ENCODE measurements at regions not wholly inside any gene's neighbourhood (a gene's known extent, or its start where the extent isn't known, plus 50 kb on each side); places are given as distances from the start of the nearest gene placed in this dataset.

GRCh38 chr16:79717333-79718137, 117.0 kb upstream of the MAF start:
- Histone ChIP-seq H3K4me1 (replicated peaks; ENCODE audit: insufficient read depth) (no peaks in the 10 kb centered on the region), H3K27ac (no peak overlapping the region), H3K36me3 (ENCODE audit: low read depth) (no peaks in the 10 kb centered on the region), H3K4me2 (no peak overlapping the region), H3F3A (ENCODE audit: insufficient read depth, low read depth) (no peaks in the 10 kb centered on the region), H2AFZ (no peak overlapping the region), H3K27me3 (ENCODE audit: insufficient read depth, low read depth) (peaks cover 42% of the 10 kb centered on the region), H3K9me2 (ENCODE audit: insufficient read depth) (no peaks in the 10 kb centered on the region), H4K20me1 (ENCODE audit: insufficient read depth) (no peaks in the 10 kb centered on the region), H3K4me3 (no peak overlapping the region), H3K79me2 (ENCODE audit: low read depth) (no peaks in the 10 kb centered on the region), H3K9me3 (ENCODE audit: insufficient read depth, low read depth) (no peaks in the 10 kb centered on the region)
- intact Hi-C loops (cut with micrococcal nuclease; ENCODE audit: unreplicated experiment): no loop called here
- TF ChIP-seq EZH2 (IDR thresholded peaks at IDR 0.05; ENCODE audit: low read depth): no peak
- TF ChIP-seq CTCF (conservative IDR thresholded peaks at IDR 0.05): no peak
- no peak for DNase-seq
- BruUV-seq (replicated peaks): no TSS peak
- ChIA-PET CTCF (no interaction called here), POLR2A (ENCODE audit: unreplicated experiment) (no interaction called here)

GRCh38 chr16:79716645-79717332, 116.3 kb upstream of the MAF start:
- H3F3A ChIP-seq (ENCODE audit: insufficient read depth, low read depth): no peaks in the 10 kb centered on the region
- no peak overlapping the region for H2AFZ ChIP-seq
- POLR2A ChIA-PET (ENCODE audit: unreplicated experiment): no interaction called here
- CTCF ChIA-PET: no interaction called here
- H3K9me2 ChIP-seq (ENCODE audit: insufficient read depth): no peaks in the 10 kb centered on the region
- H3K4me3 ChIP-seq: no peak overlapping the region
- H3K27me3 ChIP-seq (ENCODE audit: insufficient read depth, low read depth): peaks cover 42% of the 10 kb centered on the region
- no peak for TF ChIP-seq CTCF (conservative IDR thresholded peaks at IDR 0.05)
- no peaks in the 10 kb centered on the region for H3K4me1 ChIP-seq (replicated peaks; ENCODE audit: insufficient read depth)
- DNase-seq: no peak
- intact Hi-C loops (cut with micrococcal nuclease; ENCODE audit: unreplicated experiment): no loop called here
- H4K20me1 ChIP-seq (ENCODE audit: insufficient read depth): no peaks in the 10 kb centered on the region
- no peaks in the 10 kb centered on the region for H3K79me2 ChIP-seq (ENCODE audit: low read depth)
- H3K36me3 ChIP-seq (ENCODE audit: low read depth): no peaks in the 10 kb centered on the region
- H3K27ac ChIP-seq: no peak overlapping the region
- no peak overlapping the region for H3K4me2 ChIP-seq
- no TSS peak for BruUV-seq (replicated peaks)
- no peaks in the 10 kb centered on the region for H3K9me3 ChIP-seq (ENCODE audit: insufficient read depth, low read depth)

- Histone ChIP-seq H3K36me3 (ENCODE audit: low read depth) (no peaks in the 10 kb centered on the region), H3K4me1 (replicated peaks; ENCODE audit: insufficient read depth) (no peaks in the 10 kb centered on the region), H3K27ac (no peak overlapping the region), H3K27me3 (ENCODE audit: insufficient read depth, low read depth) (peaks cover 40% of the 10 kb centered on the region), H3K9me2 (ENCODE audit: insufficient read depth) (no peaks in the 10 kb centered on the region), H2AFZ (no peak overlapping the region), H3K4me3 (no peak overlapping the region), H3K9me3 (ENCODE audit: insufficient read depth, low read depth) (no peaks in the 10 kb centered on the region), H3F3A (ENCODE audit: insufficient read depth, low read depth) (no peaks in the 10 kb centered on the region), H4K20me1 (ENCODE audit: insufficient read depth) (no peaks in the 10 kb centered on the region), H3K4me2 (no peak overlapping the region), H3K79me2 (ENCODE audit: low read depth) (no peaks in the 10 kb centered on the region)
- POLR2A ChIA-PET (ENCODE audit: unreplicated experiment): no interaction called here
- intact Hi-C loops (cut with micrococcal nuclease; ENCODE audit: unreplicated experiment): no loop called here
- TF ChIP-seq CTCF (conservative IDR thresholded peaks at IDR 0.05) (no peak), EZH2 (IDR thresholded peaks at IDR 0.05; ENCODE audit: low read depth) (no peak)
- DNase-seq: no peak
- no TSS peak for BruUV-seq (replicated peaks)
- CTCF ChIA-PET: no interaction called here
Measured at GRCh38 chr16:79715061-79715460, 114.5 kb upstream of the MAF start.

Measured in PC-9 (cell line).